ENCODE measurements at regions not wholly inside any gene's neighbourhood (a gene's known extent, or its start where the extent isn't known, plus 50 kb on each side); places are given as distances from the start of the nearest gene placed in this dataset.

DNA sequence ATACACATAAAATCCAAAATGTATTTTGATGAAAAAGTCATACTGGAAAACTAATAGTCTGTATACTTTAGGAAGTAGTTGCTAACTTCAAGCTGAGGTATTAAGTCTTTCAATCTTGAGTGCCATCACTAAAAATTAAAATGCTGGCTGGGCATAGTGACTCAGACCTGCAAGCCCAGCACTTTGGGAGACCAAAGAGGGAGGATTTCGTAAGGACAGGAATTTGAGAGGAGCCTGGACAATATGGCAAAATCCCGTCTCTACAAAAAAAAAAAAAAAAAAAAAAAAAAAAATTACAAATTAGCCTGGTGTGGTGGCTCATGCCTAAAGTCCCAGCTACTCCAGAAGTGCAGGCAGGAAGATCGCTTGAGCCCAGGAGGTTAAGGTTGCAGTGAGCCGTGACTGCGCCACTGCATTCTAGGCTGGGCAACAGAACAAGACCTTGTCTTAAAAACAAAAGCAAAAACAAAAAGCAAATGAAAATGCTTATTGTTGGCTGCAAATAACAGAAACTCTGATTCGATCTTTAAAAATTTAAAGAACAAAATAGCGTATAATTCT lies 1994.2 kb upstream of the PCDH20 start:
- TF ChIP-seq, protein P1, sequence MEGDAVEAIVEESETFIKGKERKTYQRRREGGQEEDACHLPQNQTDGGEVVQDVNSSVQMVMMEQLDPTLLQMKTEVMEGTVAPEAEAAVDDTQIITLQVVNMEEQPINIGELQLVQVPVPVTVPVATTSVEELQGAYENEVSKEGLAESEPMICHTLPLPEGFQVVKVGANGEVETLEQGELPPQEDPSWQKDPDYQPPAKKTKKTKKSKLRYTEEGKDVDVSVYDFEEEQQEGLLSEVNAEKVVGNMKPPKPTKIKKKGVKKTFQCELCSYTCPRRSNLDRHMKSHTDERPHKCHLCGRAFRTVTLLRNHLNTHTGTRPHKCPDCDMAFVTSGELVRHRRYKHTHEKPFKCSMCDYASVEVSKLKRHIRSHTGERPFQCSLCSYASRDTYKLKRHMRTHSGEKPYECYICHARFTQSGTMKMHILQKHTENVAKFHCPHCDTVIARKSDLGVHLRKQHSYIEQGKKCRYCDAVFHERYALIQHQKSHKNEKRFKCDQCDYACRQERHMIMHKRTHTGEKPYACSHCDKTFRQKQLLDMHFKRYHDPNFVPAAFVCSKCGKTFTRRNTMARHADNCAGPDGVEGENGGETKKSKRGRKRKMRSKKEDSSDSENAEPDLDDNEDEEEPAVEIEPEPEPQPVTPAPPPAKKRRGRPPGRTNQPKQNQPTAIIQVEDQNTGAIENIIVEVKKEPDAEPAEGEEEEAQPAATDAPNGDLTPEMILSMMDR (conservative IDR thresholded peaks at IDR 0.05): no peak
- no peak for TF ChIP-seq ZFX (IDR thresholded peaks at IDR 0.05)

Data from C4-2B (cell line).